HFF-Myc (cell line): ENCODE measurements at regions not wholly inside any gene's neighbourhood (a gene's known extent, or its start where the extent isn't known, plus 50 kb on each side); places are given as distances from the start of the nearest gene placed in this dataset.

Experiments used
- DNase-seq: peaks from one replicate; pipeline ENCODE4 v3.0.0-alpha.2; 2011; ENCODE audit warnings: low read depth; ENCODE audit errors: extremely low read depth
- H3K4me3 ChIP-seq: replicated peaks from 2 replicates; pipeline ENCODE4 v1.5.1; 2011; ENCODE audit warnings: low read depth, mild to moderate bottlenecking, control low read depth, low read length
- CTCF ChIP-seq: IDR thresholded peaks from 2 replicates; pipeline ENCODE4 v1.5.1; 2012; ENCODE audit warnings: mild to moderate bottlenecking, low read depth, low read length, control low read depth; ENCODE audit errors: missing control alignments

- DNase-seq, result no peak
- TF ChIP-seq CTCF, result no peak
- no peak overlapping the region for H3K4me3 ChIP-seq
Observed at GRCh38 chr3:159007331-159007730, 205.5 kb downstream of the MFSD1 start.

GRCh38 chr3:159008401-159008800 lies 206.5 kb downstream of the MFSD1 start:
- no peak for DNase-seq
- TF ChIP-seq CTCF, result no peak
- no peak overlapping the region for H3K4me3 ChIP-seq

GRCh38 chr3:159018341-159018740 lies 216.5 kb downstream of the MFSD1 start:
- DNase-seq, result no peak
- no peak for TF ChIP-seq CTCF
- no peak overlapping the region for H3K4me3 ChIP-seq

- no peak for DNase-seq
- no peak for TF ChIP-seq CTCF
- H3K4me3 ChIP-seq, result no peak overlapping the region
Observed at GRCh38 chr3:159025733-159026132, 223.9 kb downstream of the MFSD1 start.

GRCh38 chr3:159026510-159026909 lies 224.7 kb downstream of the MFSD1 start:
- no peak for DNase-seq
- TF ChIP-seq CTCF, result no peak
- no peak overlapping the region for H3K4me3 ChIP-seq

- H3K4me3 ChIP-seq, result no peak overlapping the region
- no peak for DNase-seq
- no peak for TF ChIP-seq CTCF
Observed at GRCh38 chr3:159028706-159029105, 226.9 kb downstream of the MFSD1 start.

- TF ChIP-seq CTCF, result no peak
- H3K4me3 ChIP-seq, result no peak overlapping the region
- no peak for DNase-seq
Observed at GRCh38 chr3:159029306-159030026, 227.6 kb downstream of the MFSD1 start.
